Right lobe of liver (tissue), 6 donors: ENCODE measurements at regions not wholly inside any gene's neighbourhood (a gene's known extent, or its start where the extent isn't known, plus 50 kb on each side); places are given as distances from the start of the nearest gene placed in this dataset.

Source experiments
- ATAC-seq, 4 donors: fragments of 200-7000 bp; cut with Tn5 transposase; one replicate each; pipeline ENCODE4 v1.9.1; 2020; ENCODE audit warnings: mild to moderate bottlenecking in 4 of 4, moderate library complexity in 4 of 4
- DNase-seq, 3 donors: peaks; one replicate each; pipeline ENCODE4 v3.0.0-alpha.2; 2020
- H3K27ac ChIP-seq, 3 donors: fragments of 200-600 bp; one replicate each; pipeline ENCODE4 v1.8.0; 2022
- H3K27me3 ChIP-seq, 2 donors: fragments of 200-600 bp; one replicate each; pipeline ENCODE4 v1.8.0; 2022
- H3K36me3 ChIP-seq, 4 donors: fragments of 200-600 bp; sonication (generic) in 1 of 4; one replicate each; pipeline versions ENCODE4 v1.5.1 to v1.8.0; 2017 to 2022; ENCODE audit warnings: control low read depth in 1 of 4
- H3K4me1 ChIP-seq, 4 donors: fragments of 200-600 bp; sonication (generic) in 1 of 4; one replicate each; pipeline versions ENCODE4 v1.5.1 to v1.8.0; 2017 to 2022; ENCODE audit warnings: control low read depth in 1 of 4
- H3K4me3 ChIP-seq, 3 donors: fragments of 200-600 bp; one replicate each; pipeline ENCODE4 v1.8.0; 2022
- H3K9me3 ChIP-seq, 4 donors: fragments of 200-600 bp; sonication (generic) in 1 of 4; one replicate each; pipeline versions ENCODE4 v1.5.1 to v1.8.0; 2017 to 2022; ENCODE audit warnings: control low read depth in 1 of 4
- POLR2A ChIP-seq: fragments of 450-650 bp; IDR thresholded peaks from one replicate; pipeline ENCODE4 v1.6.1; 2017; ENCODE audit warnings: antibody characterized with exemption, mild to moderate bottlenecking
- WGBS: methylation state at CpG from one replicate; pipeline ENCODE4 v1.1.6; 2018; ENCODE audit warnings: low coverage, low lambda C conversion rate; ENCODE audit not compliant: insufficient coverage; ENCODE audit errors: missing lambda C conversion rate; 5-methylcytosine and 5-hydroxymethylcytosine counted together
- intact Hi-C, 2 donors: fragments of 100-400 bp; cut with DNase I; formaldehyde crosslinking; loops; one replicate each; pipeline versions ENCODE4 v1.11.2 to v1.14.1; 2022
- TF ChIP-seq, protein P1 (sequence below), 4 donors: fragments of 200-600 bp in 3 of 4; fragments of 450-650 bp in 1 of 4; IDR thresholded peaks; one replicate each; pipeline versions ENCODE4 v1.5.1 to v1.8.0; 2016 to 2022; ENCODE audit warnings: antibody characterized with exemption in 4 of 4, mild to moderate bottlenecking in 2 of 4
- donor health status: DM: no; HTN: yes; CAD: no.
- donor health status: DM: no; HTN: no; CAD: no.
- donor health status: DM: no; HTN: no; CAD: no.
- donor health status: DM: no; HTN: yes; CAD: no.
- donor health status: DM: no; HTN: yes; CAD: no.

DNA sequence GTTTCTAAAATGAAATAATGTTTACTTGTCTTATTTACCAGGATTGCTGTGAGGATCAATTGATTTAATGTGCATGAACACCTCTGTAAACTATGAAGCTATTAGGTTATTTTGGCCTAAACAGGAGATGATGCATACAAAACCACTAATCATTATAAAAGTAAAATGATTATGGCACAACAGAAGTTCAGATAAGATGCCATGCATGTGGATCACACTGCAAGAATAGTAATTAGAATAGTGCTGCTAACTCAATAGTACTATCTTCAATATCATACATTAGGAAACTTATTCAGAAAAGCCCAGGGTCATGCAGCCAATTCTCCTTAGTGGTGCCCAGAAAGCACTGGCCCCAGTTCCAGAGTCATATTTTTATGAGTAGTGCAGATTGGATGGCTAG, 66.9 kb downstream of the TMEM100 start:
- ATAC-seq (no peak), DNase-seq (no peak)
- Histone ChIP-seq H3K27me3 (no peaks in the 10 kb centered on the region), H3K4me1 (peaks cover 0 to 11% (median 1%) of the 10 kb centered on the region in 4 donors), H3K4me3 (no peak overlapping the region), H3K27ac (no peak overlapping the region), H3K36me3 (no peaks in the 10 kb centered on the region), H3K9me3 (no peaks in the 10 kb centered on the region)
- intact Hi-C loops, result no loop called here
- TF ChIP-seq, protein P1, sequence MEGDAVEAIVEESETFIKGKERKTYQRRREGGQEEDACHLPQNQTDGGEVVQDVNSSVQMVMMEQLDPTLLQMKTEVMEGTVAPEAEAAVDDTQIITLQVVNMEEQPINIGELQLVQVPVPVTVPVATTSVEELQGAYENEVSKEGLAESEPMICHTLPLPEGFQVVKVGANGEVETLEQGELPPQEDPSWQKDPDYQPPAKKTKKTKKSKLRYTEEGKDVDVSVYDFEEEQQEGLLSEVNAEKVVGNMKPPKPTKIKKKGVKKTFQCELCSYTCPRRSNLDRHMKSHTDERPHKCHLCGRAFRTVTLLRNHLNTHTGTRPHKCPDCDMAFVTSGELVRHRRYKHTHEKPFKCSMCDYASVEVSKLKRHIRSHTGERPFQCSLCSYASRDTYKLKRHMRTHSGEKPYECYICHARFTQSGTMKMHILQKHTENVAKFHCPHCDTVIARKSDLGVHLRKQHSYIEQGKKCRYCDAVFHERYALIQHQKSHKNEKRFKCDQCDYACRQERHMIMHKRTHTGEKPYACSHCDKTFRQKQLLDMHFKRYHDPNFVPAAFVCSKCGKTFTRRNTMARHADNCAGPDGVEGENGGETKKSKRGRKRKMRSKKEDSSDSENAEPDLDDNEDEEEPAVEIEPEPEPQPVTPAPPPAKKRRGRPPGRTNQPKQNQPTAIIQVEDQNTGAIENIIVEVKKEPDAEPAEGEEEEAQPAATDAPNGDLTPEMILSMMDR (IDR thresholded peaks at IDR 0.05), result no peak
- no peak for TF ChIP-seq POLR2A

DNA sequence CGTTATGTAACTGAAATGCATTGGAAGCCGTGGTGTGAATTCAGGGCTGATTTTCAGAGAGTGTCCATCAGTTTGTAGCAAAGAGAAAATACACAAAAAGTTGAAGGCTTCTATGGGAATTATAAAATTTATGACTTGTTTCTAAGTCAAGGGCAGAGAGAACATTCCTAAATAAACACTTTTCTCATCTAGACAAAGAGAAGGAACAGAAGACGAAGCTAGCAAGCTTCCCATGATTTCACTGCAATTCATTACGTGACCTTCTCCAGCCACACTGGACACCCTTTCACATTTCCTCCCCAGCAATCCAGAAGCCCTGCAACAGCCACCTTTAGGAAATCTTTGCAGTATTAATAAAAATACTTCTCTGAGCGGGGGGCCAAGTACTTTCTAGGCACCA, 67.8 kb downstream of the TMEM100 start:
- Histone ChIP-seq H3K9me3 (no peaks in the 10 kb centered on the region), H3K27me3 (no peaks in the 10 kb centered on the region), H3K27ac (no peak overlapping the region), H3K4me1 (peaks cover 0 to 8% (median 3%) of the 10 kb centered on the region in 4 donors), H3K36me3 (no peaks in the 10 kb centered on the region), H3K4me3 (no peak overlapping the region)
- DNase-seq, result no peak
- TF ChIP-seq POLR2A, result no peak
- TF ChIP-seq, protein P1 (IDR thresholded peaks at IDR 0.05), result no peak
- no peak for ATAC-seq
- 62% methylated on average over 4 of the region's 5 CpGs for WGBS
- intact Hi-C loops, result no loop called here

DNA sequence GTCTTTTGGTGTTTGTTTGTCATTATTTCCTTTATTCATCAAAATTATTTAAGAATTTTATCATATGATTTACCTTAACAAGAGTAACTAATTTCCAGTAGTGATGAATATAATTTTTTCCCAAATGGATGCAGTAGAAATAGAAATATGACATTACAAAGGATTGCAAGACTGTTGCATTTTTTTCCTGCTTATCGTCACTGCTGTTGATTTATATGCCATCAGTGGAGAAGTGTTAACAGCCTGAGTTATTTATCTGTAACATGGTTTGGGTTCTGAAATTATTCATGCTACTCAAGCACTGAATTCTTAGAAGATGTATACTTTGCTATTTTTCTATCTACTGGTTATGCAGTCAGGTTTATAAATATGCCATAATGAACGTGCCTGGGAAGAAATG, 68.6 kb downstream of the TMEM100 start:
- DNase-seq (no peak), ATAC-seq (no peak)
- intact Hi-C loops, result no loop called here
- Histone ChIP-seq H3K27ac (no peak overlapping the region), H3K9me3 (no peaks in the 10 kb centered on the region), H3K4me1 (peaks cover 0 to 13% (median 5%) of the 10 kb centered on the region in 4 donors), H3K27me3 (no peaks in the 10 kb centered on the region), H3K4me3 (no peak overlapping the region), H3K36me3 (no peaks in the 10 kb centered on the region)
- TF ChIP-seq, protein P1 (IDR thresholded peaks at IDR 0.05), result no peak
- TF ChIP-seq POLR2A, result no peak
- 69% methylated on average over 2 of the region's 2 CpGs for WGBS

DNA sequence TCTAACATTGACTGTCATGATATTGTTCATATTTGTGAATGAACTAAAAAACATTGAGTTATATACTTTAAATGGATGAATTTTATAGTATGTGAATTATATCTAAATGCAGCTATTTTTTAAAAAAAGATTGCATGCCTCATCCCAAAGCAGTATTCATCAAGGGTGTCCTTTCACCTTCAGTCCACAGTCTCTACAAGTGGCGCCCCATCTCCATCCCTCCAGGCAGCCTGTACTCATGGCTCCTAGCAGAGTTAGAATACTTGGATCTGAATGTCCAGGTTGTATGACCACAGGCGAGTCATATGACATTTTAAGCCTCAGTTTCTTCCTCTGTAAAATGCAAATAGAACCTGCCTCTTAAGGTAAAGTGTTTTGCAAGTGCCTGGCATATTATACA, 69.8 kb downstream of the TMEM100 start:
- 78% methylated on average over 2 of the region's 2 CpGs for WGBS
- Histone ChIP-seq H3K4me3 (no peak overlapping the region), H3K27me3 (no peaks in the 10 kb centered on the region), H3K9me3 (no peaks in the 10 kb centered on the region), H3K27ac (no peak overlapping the region), H3K36me3 (no peaks in the 10 kb centered on the region), H3K4me1 (peaks cover 0 to 16% (median 5%) of the 10 kb centered on the region in 4 donors)
- ATAC-seq, result no peak
- intact Hi-C loops, result no loop called here
- no peak for DNase-seq
- TF ChIP-seq, protein P1 (IDR thresholded peaks at IDR 0.05), result no peak
- no peak for TF ChIP-seq POLR2A
